ENCODE measurements at regions not wholly inside any gene's neighbourhood (a gene's known extent, or its start where the extent isn't known, plus 50 kb on each side); places are given as distances from the start of the nearest gene placed in this dataset.

- TF ChIP-seq CTCF (IDR thresholded peaks at IDR 0.05; ENCODE audit: poor library complexity, severe bottlenecking), result no peak
- TF ChIP-seq RAD21 (conservative IDR thresholded peaks at IDR 0.05), result no peak
- no peak for TF ChIP-seq EZH2 (IDR thresholded peaks at IDR 0.05; ENCODE audit: borderline replicate concordance, insufficient read depth, low read length, poor library complexity, severe bottlenecking)
- no peak for TF ChIP-seq TAF1 (IDR thresholded peaks at IDR 0.05; ENCODE audit: low read depth)
- no peak for TF ChIP-seq MXI1 (conservative IDR thresholded peaks at IDR 0.05; ENCODE audit: poor library complexity, severe bottlenecking)
Measured at GRCh38 chr3:178324356-178324755, 211.9 kb upstream of the KCNMB2 start.

Measured in neural cell (in vitro differentiated cells).